Bronchial epithelial cell (primary cell): ENCODE measurements at regions not wholly inside any gene's neighbourhood (a gene's known extent, or its start where the extent isn't known, plus 50 kb on each side); places are given as distances from the start of the nearest gene placed in this dataset.

ENCODE experiments used
- DNase-seq: peaks from one replicate; pipeline ENCODE4 v3.0.0-alpha.2; 2010; ENCODE audit warnings: low read depth
- FAIRE-seq: peaks from 2 replicates; lab custom pipeline; 2011; peaks lifted over from hg19 to GRCh38; lab: Jason Lieb, UNC
- H3K27me3 ChIP-seq: 2 replicates; pipeline ENCODE4 v1.5.1; 2011; ENCODE audit warnings: low read length; ENCODE audit not compliant: control insufficient read depth, insufficient read depth
- H3K36me3 ChIP-seq: 2 replicates; pipeline ENCODE4 v1.5.1; 2011; ENCODE audit warnings: low read length; ENCODE audit not compliant: control insufficient read depth, insufficient read depth
- H3K4me3 ChIP-seq: 2 replicates; pipeline ENCODE4 v1.5.1; 2011; ENCODE audit warnings: mild to moderate bottlenecking, low read depth, low read length, control low read depth
- TF ChIP-seq, protein P1 (sequence below): IDR thresholded peaks from 2 replicates; pipeline ENCODE4 v1.5.1; 2011; ENCODE audit warnings: mild to moderate bottlenecking, moderate library complexity, low read length, control low read depth, inconsistent platforms; ENCODE audit not compliant: insufficient read depth, severe bottlenecking

DNA sequence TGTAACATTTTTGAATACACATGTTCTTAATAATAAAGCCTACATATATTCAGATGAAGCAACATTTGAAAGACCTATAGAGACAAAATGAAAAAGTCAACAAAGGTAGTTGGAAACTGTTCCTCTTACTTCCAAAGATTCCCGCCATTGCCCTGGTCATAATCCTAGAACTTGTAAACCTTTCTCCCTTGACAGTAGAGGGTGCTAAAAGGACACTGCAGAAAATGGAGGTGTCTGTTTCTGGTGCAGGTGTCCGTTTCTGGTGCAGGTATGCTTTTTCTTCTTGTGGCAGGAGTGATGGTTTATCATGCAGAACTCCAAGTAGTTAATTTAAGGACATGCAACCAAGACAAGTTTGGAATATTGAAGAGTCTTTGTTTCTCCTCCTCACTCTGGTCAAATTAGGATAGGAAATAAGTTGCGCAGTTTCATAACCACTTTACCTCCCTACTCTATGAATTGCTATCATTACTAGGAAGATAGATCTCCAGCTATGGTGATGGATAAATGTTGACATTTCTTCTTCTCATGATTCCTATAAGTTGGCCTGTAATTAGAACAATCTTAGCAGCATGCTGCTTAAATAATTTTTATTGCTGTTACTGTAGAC is 56.0 kb upstream of the FAM174A start:
- TF ChIP-seq, protein P1, sequence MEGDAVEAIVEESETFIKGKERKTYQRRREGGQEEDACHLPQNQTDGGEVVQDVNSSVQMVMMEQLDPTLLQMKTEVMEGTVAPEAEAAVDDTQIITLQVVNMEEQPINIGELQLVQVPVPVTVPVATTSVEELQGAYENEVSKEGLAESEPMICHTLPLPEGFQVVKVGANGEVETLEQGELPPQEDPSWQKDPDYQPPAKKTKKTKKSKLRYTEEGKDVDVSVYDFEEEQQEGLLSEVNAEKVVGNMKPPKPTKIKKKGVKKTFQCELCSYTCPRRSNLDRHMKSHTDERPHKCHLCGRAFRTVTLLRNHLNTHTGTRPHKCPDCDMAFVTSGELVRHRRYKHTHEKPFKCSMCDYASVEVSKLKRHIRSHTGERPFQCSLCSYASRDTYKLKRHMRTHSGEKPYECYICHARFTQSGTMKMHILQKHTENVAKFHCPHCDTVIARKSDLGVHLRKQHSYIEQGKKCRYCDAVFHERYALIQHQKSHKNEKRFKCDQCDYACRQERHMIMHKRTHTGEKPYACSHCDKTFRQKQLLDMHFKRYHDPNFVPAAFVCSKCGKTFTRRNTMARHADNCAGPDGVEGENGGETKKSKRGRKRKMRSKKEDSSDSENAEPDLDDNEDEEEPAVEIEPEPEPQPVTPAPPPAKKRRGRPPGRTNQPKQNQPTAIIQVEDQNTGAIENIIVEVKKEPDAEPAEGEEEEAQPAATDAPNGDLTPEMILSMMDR: peak; percentile 64
- Histone ChIP-seq H3K36me3 (no peaks in the 10 kb centered on the region), H3K27me3 (no peaks in the 10 kb centered on the region), H3K4me3 (no peak overlapping the region)
- DNase-seq (peak; percentile 55), FAIRE-seq (no peak)

DNA sequence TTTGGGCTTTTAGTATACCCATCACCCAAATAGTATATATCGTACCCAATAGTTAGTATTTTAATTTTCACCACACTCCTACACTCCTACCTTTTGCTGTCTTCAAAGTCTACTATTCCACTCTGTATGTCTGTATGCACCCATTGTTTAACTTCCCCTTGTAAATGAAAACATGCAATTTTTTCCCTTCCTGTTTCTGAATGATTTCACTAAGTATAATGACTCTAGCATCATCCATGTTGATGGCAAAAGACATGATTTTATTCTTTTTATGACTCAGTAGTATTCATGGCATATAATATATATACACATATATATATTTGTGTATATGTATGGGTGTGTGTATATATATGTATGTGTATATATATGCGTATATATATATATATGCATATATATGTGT is 63.1 kb upstream of the FAM174A start:
- DNase-seq: no peak
- Histone ChIP-seq H3K4me3 (no peak overlapping the region), H3K27me3 (no peaks in the 10 kb centered on the region), H3K36me3 (no peaks in the 10 kb centered on the region)
- TF ChIP-seq, protein P1: no peak
- no peak for FAIRE-seq

DNA sequence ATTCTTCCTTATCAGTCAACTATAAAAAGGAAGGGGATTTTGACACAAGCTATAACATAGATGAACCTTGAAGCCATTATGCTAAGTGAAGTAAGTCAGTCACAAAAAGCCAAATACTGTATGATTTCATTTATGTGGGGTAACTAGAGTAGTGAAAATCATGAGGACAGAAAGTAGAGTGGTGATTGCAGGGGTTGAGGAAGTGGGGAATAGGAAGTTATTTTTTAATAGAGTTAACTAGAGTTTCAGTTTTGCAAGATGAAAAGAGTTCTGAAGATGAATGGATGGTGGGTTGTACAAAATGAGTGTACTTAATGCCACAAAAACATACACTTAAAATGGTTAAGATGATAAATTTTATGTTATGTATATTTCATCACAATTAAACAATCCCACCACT is 65.4 kb upstream of the FAM174A start:
- Histone ChIP-seq H3K27me3 (no peaks in the 10 kb centered on the region), H3K4me3 (no peak overlapping the region), H3K36me3 (no peaks in the 10 kb centered on the region)
- TF ChIP-seq, protein P1: no peak
- FAIRE-seq (no peak), DNase-seq (no peak)

DNA sequence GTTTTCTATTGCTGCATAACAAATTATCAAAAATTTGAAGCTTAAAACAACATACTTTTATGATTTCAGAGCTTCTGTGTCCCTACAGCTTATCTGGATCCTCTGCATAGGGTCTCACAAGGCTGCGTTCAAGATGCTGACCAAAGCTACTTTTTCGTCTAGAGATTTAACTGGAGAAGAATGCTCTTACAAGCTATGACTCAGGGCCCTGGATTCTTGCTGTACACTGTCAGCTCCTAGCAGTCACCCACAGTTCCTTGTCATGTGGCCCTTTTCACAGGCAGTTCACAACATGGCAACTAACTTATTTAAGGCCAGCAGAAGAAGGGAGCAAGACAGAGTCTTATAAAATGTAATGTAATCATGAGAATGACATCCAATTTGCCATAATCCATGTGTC is 70.8 kb upstream of the FAM174A start:
- no peak for FAIRE-seq
- TF ChIP-seq, protein P1: no peak

DNA sequence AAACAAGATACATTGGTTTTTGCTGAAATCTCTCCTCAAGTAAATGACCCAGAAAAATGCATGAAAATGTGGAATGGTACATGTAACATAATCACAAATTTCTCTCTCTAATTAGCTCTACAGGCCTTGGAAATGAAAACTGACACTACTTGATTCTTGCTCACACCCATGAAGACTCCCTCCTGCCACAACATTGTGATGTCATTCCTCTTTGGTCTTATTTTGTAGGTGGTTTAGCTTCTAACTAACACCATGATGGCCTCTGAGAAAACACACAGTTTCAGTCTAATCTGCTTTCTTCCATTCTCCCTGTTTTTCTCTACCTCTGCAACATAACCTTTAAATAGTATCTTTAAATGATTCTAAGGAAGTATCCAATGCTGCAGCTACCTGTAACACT is 78.6 kb upstream of the FAM174A start:
- Histone ChIP-seq H3K4me3 (no peak overlapping the region), H3K36me3 (no peaks in the 10 kb centered on the region), H3K27me3 (no peaks in the 10 kb centered on the region)
- DNase-seq (no peak), FAIRE-seq (no peak)
- TF ChIP-seq, protein P1: no peak

More for the DNA sequence above, 70.8 kb upstream of the FAM174A start:
- no peaks in the 10 kb centered on the region for H3K27me3 ChIP-seq
- no peaks in the 10 kb centered on the region for H3K36me3 ChIP-seq
- H3K4me3 ChIP-seq: no peak overlapping the region
- peak; percentile 64 for DNase-seq

DNA sequence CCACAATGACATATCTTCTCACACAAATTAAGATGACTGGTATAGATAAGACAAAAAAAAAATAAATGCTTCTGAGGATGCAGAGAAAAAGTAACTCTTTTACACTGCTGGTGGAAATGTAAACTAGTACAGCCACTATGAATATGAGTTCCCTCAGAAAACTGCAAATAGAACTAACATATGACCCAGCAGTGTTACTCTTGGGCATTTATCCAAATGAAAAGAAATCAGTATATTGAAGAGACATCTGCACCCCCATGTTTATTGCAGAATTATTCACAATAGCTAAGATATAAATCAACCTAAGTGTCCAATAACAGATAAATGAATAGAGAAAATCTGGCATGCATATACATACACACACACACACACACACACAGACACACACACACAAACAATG is 83.0 kb upstream of the FAM174A start:
- TF ChIP-seq, protein P1: no peak
- H3K36me3 ChIP-seq: no peaks in the 10 kb centered on the region
- FAIRE-seq (no peak), DNase-seq (no peak)
- H3K4me3 ChIP-seq: no peak overlapping the region
- no peaks in the 10 kb centered on the region for H3K27me3 ChIP-seq
